ENCODE measurements at regions not wholly inside any gene's neighbourhood (a gene's known extent, or its start where the extent isn't known, plus 50 kb on each side); places are given as distances from the start of the nearest gene placed in this dataset.

- no peaks in the 10 kb centered on the region for H3K4me1 ChIP-seq
- no peak overlapping the region for H3K4me2 ChIP-seq
- WGBS (ENCODE audit: missing lambda C conversion rate): 25% methylated on average over 2 of the region's 2 CpGs
- ATAC-seq (no peak), DNase-seq (ENCODE audit: low read depth in 1 of 2, low spot score in 1 of 2) (no peak), FAIRE-seq (no peak)
- no peak overlapping the region for H3K4me3 ChIP-seq
- H3K9me3 ChIP-seq: no peaks in the 10 kb centered on the region
- no peak overlapping the region for H3K27ac ChIP-seq
- TF ChIP-seq CBX2 (IDR thresholded peaks at IDR 0.05; ENCODE audit: borderline replicate concordance, low read depth) (no peak), JUNB (IDR thresholded peaks at IDR 0.05) (no peak), EHMT2 (IDR thresholded peaks at IDR 0.05; ENCODE audit: low read depth) (no peak), ZSCAN20 (CRISPR knock-in tag; IDR thresholded peaks at IDR 0.05) (no peak), FOSL2 (IDR thresholded peaks at IDR 0.05) (no peak), FOSL2 (CRISPR knock-in tag; IDR thresholded peaks at IDR 0.05) (no peak), ZNF302 (CRISPR knock-in tag; IDR thresholded peaks at IDR 0.05) (no peak), E2F6 (IDR thresholded peaks at IDR 0.05; ENCODE audit: borderline replicate concordance, low read depth) (no peak), RFX5 (IDR thresholded peaks at IDR 0.05) (no peak)
- CTCF ChIA-PET: no interaction called here
- POLR2A ChIA-PET: no interaction called here
Measured at GRCh38 chr3:21238661-21239060, 512.3 kb downstream of the ZNF385D start.

- Histone ChIP-seq H3K27ac (no peak overlapping the region), H3K4me1 (no peaks in the 10 kb centered on the region), H3K9me3 (no peaks in the 10 kb centered on the region), H3K4me2 (no peak overlapping the region), H3K4me3 (no peak overlapping the region)
- 2% methylated on average over 1 of the region's 1 CpG for WGBS (ENCODE audit: missing lambda C conversion rate)
- TF ChIP-seq REST (IDR thresholded peaks at IDR 0.05) (no peak), NR3C1 (IDR thresholded peaks at IDR 0.05) (no peak), MAZ (IDR thresholded peaks at IDR 0.05; ENCODE audit: borderline replicate concordance, low read depth, low read length) (no peak), POLR2AphosphoS2 (conservative IDR thresholded peaks at IDR 0.05; ENCODE audit: low read length) (no peak), KDM5A (IDR thresholded peaks at IDR 0.05) (no peak), RNF2 (IDR thresholded peaks at IDR 0.05; ENCODE audit: borderline replicate concordance, low read depth) (no peak), SMC3 (IDR thresholded peaks at IDR 0.05) (no peak), FOXS1 (CRISPR knock-in tag; IDR thresholded peaks at IDR 0.05) (no peak), ELK1 (IDR thresholded peaks at IDR 0.05; ENCODE audit: low read depth, low read length) (no peak), JUN (IDR thresholded peaks at IDR 0.05) (no peak)
- TF ChIP-seq, protein P1, sequence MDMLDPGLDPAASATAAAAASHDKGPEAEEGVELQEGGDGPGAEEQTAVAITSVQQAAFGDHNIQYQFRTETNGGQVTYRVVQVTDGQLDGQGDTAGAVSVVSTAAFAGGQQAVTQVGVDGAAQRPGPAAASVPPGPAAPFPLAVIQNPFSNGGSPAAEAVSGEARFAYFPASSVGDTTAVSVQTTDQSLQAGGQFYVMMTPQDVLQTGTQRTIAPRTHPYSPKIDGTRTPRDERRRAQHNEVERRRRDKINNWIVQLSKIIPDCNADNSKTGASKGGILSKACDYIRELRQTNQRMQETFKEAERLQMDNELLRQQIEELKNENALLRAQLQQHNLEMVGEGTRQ (IDR thresholded peaks at IDR 0.05): no peak
- DNase-seq (ENCODE audit: low read depth in 1 of 2, low spot score in 1 of 2) (no peak), ATAC-seq (no peak), FAIRE-seq (no peak)
- ChIA-PET POLR2A (no interaction called here), CTCF (no interaction called here)
Measured at GRCh38 chr3:21237638-21238037, 513.4 kb downstream of the ZNF385D start.

Measured in A549 (cell line).